H9 (cell line): ENCODE measurements at regions not wholly inside any gene's neighbourhood (a gene's known extent, or its start where the extent isn't known, plus 50 kb on each side); places are given as distances from the start of the nearest gene placed in this dataset.

ENCODE experiments used
- DNase-seq: peaks from one replicate; pipeline ENCODE4 v3.0.0-alpha.2; 2017
- H2AFZ ChIP-seq: one replicate; pipeline ENCODE4 v1.6.1; 2013; ENCODE audit warnings: mild to moderate bottlenecking, low read length, control low read depth, moderate library complexity
- H2AK5ac ChIP-seq: 2 replicates; pipeline ENCODE4 v1.6.1; 2013; ENCODE audit warnings: low read length, control low read depth, mixed read lengths; ENCODE audit not compliant: insufficient read length
- H2BK120ac ChIP-seq: one replicate; pipeline ENCODE4 v1.6.1; 2013; ENCODE audit warnings: low read depth, mild to moderate bottlenecking, low read length, control low read depth, inconsistent platforms; ENCODE audit not compliant: poor library complexity, severe bottlenecking
- H2BK12ac ChIP-seq: 2 replicates; pipeline ENCODE4 v1.6.1; 2013; ENCODE audit warnings: low read length, control low read depth, mixed read lengths, low read depth; ENCODE audit not compliant: insufficient read length
- H2BK15ac ChIP-seq: 2 replicates; pipeline ENCODE4 v1.6.1; 2013; ENCODE audit warnings: low read depth, low read length, control low read depth
- H2BK20ac ChIP-seq: one replicate; pipeline ENCODE4 v1.6.1; 2013; ENCODE audit warnings: low read depth, mild to moderate bottlenecking, low read length, control low read depth, inconsistent platforms; ENCODE audit not compliant: poor library complexity, severe bottlenecking
- H2BK5ac ChIP-seq: 2 replicates; pipeline ENCODE4 v1.6.1; 2013; ENCODE audit warnings: low read length, control low read depth, mixed read lengths; ENCODE audit not compliant: insufficient read length
- H3K14ac ChIP-seq: 2 replicates; pipeline ENCODE4 v1.6.1; 2013; ENCODE audit warnings: low read length, control low read depth; ENCODE audit not compliant: insufficient read depth
- H3K18ac ChIP-seq: 2 replicates; pipeline ENCODE4 v1.6.1; 2013; ENCODE audit warnings: low read depth, mild to moderate bottlenecking, mixed read lengths, low read length, control low read depth; ENCODE audit not compliant: insufficient read length
- H3K23ac ChIP-seq: 2 replicates; pipeline ENCODE4 v1.6.1; 2013; ENCODE audit warnings: low read length, control low read depth, mixed read lengths, low read depth; ENCODE audit not compliant: insufficient read length
- H3K23me2 ChIP-seq: 2 replicates; pipeline ENCODE4 v1.6.1; 2013; ENCODE audit warnings: low read depth, mild to moderate bottlenecking, mixed read lengths, low read length, control low read depth; ENCODE audit not compliant: insufficient read length, poor library complexity, severe bottlenecking
- H3K27ac ChIP-seq: 2 replicates; pipeline ENCODE4 v1.5.1; 2013; ENCODE audit warnings: low read length, control low read depth, mixed read lengths, low read depth; ENCODE audit not compliant: insufficient read length
- H3K27me3 ChIP-seq: 2 replicates; pipeline ENCODE4 v1.6.1; 2013; ENCODE audit warnings: low read length, control low read depth, inconsistent platforms; ENCODE audit not compliant: insufficient read depth
- H3K4ac ChIP-seq: 2 replicates; pipeline ENCODE4 v1.6.1; 2013; ENCODE audit warnings: low read depth, mild to moderate bottlenecking, control low read depth, inconsistent platforms, low read length, moderate library complexity
- H3K4me1 ChIP-seq: 2 replicates; pipeline ENCODE4 v1.6.1; 2013; ENCODE audit warnings: low read length, control low read depth, inconsistent platforms; ENCODE audit not compliant: insufficient read depth
- H3K4me2 ChIP-seq: 2 replicates; pipeline ENCODE4 v1.6.1; 2013; ENCODE audit warnings: low read length, control low read depth, mixed read lengths; ENCODE audit not compliant: insufficient read length, insufficient read depth
- H3K56ac ChIP-seq: 2 replicates; pipeline ENCODE4 v1.6.1; 2013; ENCODE audit warnings: low read depth, mild to moderate bottlenecking, mixed read lengths, low read length, control low read depth; ENCODE audit not compliant: insufficient read length
- H3K79me1 ChIP-seq: 2 replicates; pipeline ENCODE4 v1.6.1; 2013; ENCODE audit warnings: low read depth, mild to moderate bottlenecking, moderate library complexity, low read length, control low read depth, inconsistent platforms; ENCODE audit not compliant: insufficient read depth, poor library complexity, severe bottlenecking
- H3K79me2 ChIP-seq: 2 replicates; pipeline ENCODE4 v1.6.1; 2013; ENCODE audit warnings: low read length, control low read depth, inconsistent platforms; ENCODE audit not compliant: insufficient read depth
- H3K9ac ChIP-seq: 2 replicates; pipeline ENCODE4 v1.6.1; 2013; ENCODE audit warnings: low read length, control low read depth, mixed read lengths; ENCODE audit not compliant: insufficient read length; ENCODE audit errors: extremely low read depth
- H3K9me3 ChIP-seq: one replicate; pipeline ENCODE4 v1.6.1; 2013; ENCODE audit warnings: low read depth, low read length, inconsistent platforms; ENCODE audit not compliant: control insufficient read depth
- H3T11ph ChIP-seq: one replicate; pipeline ENCODE4 v1.6.1; 2013; ENCODE audit warnings: mild to moderate bottlenecking, low read length, control low read depth, inconsistent platforms
- H4K20me1 ChIP-seq: one replicate; pipeline ENCODE4 v1.6.1; 2013; ENCODE audit not compliant: control insufficient read depth, insufficient read length, insufficient read depth
- H4K5ac ChIP-seq: 2 replicates; pipeline ENCODE4 v1.6.1; 2013; ENCODE audit warnings: low read depth, mild to moderate bottlenecking, mixed read lengths, low read length, control low read depth; ENCODE audit not compliant: insufficient read length
- H4K8ac ChIP-seq: replicated peaks from 2 replicates; pipeline ENCODE4 v1.6.1; 2013; ENCODE audit warnings: low read length, control low read depth, mixed read lengths, low read depth; ENCODE audit not compliant: insufficient read length
- H4K91ac ChIP-seq: 2 replicates; pipeline ENCODE4 v1.6.1; 2013; ENCODE audit warnings: low read depth, mild to moderate bottlenecking, moderate library complexity, mixed read lengths, low read length, control low read depth; ENCODE audit not compliant: insufficient read length
- H3K27ac Mint-ChIP-seq, 3 experiments: 2 replicates in 2 of 3; 3 replicates in 1 of 3; pipeline ENCODE4 v1.8.0; 2020 to 2021; ENCODE audit warnings: mixed read lengths in 3 of 3, mild to moderate bottlenecking in 1 of 3, moderate library complexity in 1 of 3
- H3K27me3 Mint-ChIP-seq: 2 replicates; pipeline ENCODE4 v1.8.0; 2021; ENCODE audit warnings: low read depth, mild to moderate bottlenecking, moderate library complexity, mixed read lengths
- H3K36me3 Mint-ChIP-seq, 3 experiments: 2 replicates in 2 of 3; 3 replicates in 1 of 3; pipeline ENCODE4 v1.8.0; 2020 to 2021; ENCODE audit warnings: low read depth in 3 of 3, mixed read lengths in 3 of 3; ENCODE audit not compliant: insufficient read depth in 1 of 3
- H3K4me1 Mint-ChIP-seq, 2 experiments: 2 replicates each; pipeline ENCODE4 v1.8.0; 2020; ENCODE audit warnings: mixed read lengths in 2 of 2
- H3K4me3 Mint-ChIP-seq, 2 experiments: 2 replicates in 1 of 2; 3 replicates in 1 of 2; pipeline ENCODE4 v1.8.0; 2020 to 2021; ENCODE audit warnings: mild to moderate bottlenecking in 2 of 2, mixed read lengths in 2 of 2, moderate library complexity in 1 of 2
- H3K9me3 Mint-ChIP-seq, 2 experiments: 2 replicates in 1 of 2; 3 replicates in 1 of 2; pipeline ENCODE4 v1.8.0; 2020; ENCODE audit warnings: mild to moderate bottlenecking in 2 of 2, mixed read lengths in 2 of 2, moderate library complexity in 1 of 2
- CTCF ChIP-seq: fragments of 200-600 bp; sonication (generic); conservative IDR thresholded peaks from 3 replicates; pipeline ENCODE4 v1.8.0; 2021; ENCODE audit warnings: antibody characterized with exemption, mild to moderate bottlenecking
- WGBS: extraction: QIAGEN DNeasy Blood & Tissue Kit; methylation state at CpG from one replicate; pipeline ENCODE4 v1.1.7; 2013; ENCODE audit warnings: missing lambda C conversion rate, low lambda C conversion rate, mixed read lengths; ENCODE audit not compliant: insufficient read length; ENCODE audit errors: extremely low coverage; 5-methylcytosine and 5-hydroxymethylcytosine counted together

- Histone ChIP-seq H3K18ac (no peak overlapping the region), H3K14ac (no peak overlapping the region), H3K9ac (no peak overlapping the region), H3K9me3 (no peaks in the 10 kb centered on the region), H3K4me1 (no peaks in the 10 kb centered on the region; the same call in 1 of the 2 replicates), H2AK5ac (no peak overlapping the region), H2BK20ac (no peak overlapping the region), H3K27ac (no peak overlapping the region), H3K56ac (no peak overlapping the region), H3K23me2 (no peaks in the 10 kb centered on the region), H3K79me2 (no peaks in the 10 kb centered on the region), H3T11ph (no peak overlapping the region), H2BK12ac (no peak overlapping the region), H2BK15ac (no peak overlapping the region), H4K20me1 (no peaks in the 10 kb centered on the region), H2BK120ac (no peak overlapping the region), H4K8ac (no peak overlapping the region), H4K5ac (no peak overlapping the region), H3K4me2 (no peak overlapping the region), H2BK5ac (no peak overlapping the region), H4K91ac (no peak overlapping the region), H3K4ac (no peak overlapping the region), H3K23ac (no peak overlapping the region), H3K79me1 (no peaks in the 10 kb centered on the region), H3K27me3 (no peaks in the 10 kb centered on the region), H2AFZ (no peak overlapping the region)
- TF ChIP-seq CTCF = no peak
- no peak for DNase-seq
- Mint-ChIP-seq H3K27me3 (peaks cover 5% of the 10 kb centered on the region; the same call in 1 of the 2 replicates), H3K36me3 (no peaks in the 10 kb centered on the region), H3K4me1 (peaks cover 11 to 20% of the 10 kb centered on the region in 2 experiments), H3K4me3 (no peak overlapping the region), H3K27ac (peak overlapping the region in 1 of 3 experiments; percentile 55; a peak in 3 of 7 replicates), H3K9me3 (no peaks in the 10 kb centered on the region)
- WGBS = no CpG with 5 or more reads among the region's 5 CpGs
These were observed 365.7 kb downstream of the MAFB start for GRCh38 chr20:40323361-40323794.
